GM12872 (cell line): ENCODE measurements at regions not wholly inside any gene's neighbourhood (a gene's known extent, or its start where the extent isn't known, plus 50 kb on each side); places are given as distances from the start of the nearest gene placed in this dataset.

Experiments used
- TF ChIP-seq, protein P1 (sequence below): IDR thresholded peaks from 3 replicates; pipeline ENCODE4 v1.5.1; 2011; ENCODE audit warnings: low read depth, mild to moderate bottlenecking, low read length, moderate library complexity; ENCODE audit not compliant: insufficient read depth

DNA sequence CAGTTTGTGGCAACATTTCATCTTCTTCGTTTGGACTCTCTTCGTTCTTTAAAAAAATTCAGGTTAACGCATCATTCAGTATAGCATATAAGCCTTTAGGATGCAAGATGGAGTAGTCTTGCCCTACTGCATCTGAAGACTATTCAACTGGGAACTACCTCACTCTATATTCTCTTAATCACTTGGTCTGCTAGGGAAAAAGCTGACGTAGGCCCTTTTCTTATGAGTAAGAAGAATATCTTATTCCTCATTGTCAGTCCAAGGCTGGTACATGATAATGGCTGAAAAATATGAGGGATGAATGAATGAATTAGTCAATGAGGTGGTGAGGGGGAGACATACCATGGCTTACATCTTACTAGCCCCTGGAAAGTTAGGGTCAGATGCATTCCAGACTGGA lies 294.2 kb downstream of the GPATCH2 start:
- TF ChIP-seq, protein P1, sequence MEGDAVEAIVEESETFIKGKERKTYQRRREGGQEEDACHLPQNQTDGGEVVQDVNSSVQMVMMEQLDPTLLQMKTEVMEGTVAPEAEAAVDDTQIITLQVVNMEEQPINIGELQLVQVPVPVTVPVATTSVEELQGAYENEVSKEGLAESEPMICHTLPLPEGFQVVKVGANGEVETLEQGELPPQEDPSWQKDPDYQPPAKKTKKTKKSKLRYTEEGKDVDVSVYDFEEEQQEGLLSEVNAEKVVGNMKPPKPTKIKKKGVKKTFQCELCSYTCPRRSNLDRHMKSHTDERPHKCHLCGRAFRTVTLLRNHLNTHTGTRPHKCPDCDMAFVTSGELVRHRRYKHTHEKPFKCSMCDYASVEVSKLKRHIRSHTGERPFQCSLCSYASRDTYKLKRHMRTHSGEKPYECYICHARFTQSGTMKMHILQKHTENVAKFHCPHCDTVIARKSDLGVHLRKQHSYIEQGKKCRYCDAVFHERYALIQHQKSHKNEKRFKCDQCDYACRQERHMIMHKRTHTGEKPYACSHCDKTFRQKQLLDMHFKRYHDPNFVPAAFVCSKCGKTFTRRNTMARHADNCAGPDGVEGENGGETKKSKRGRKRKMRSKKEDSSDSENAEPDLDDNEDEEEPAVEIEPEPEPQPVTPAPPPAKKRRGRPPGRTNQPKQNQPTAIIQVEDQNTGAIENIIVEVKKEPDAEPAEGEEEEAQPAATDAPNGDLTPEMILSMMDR: no peak

DNA sequence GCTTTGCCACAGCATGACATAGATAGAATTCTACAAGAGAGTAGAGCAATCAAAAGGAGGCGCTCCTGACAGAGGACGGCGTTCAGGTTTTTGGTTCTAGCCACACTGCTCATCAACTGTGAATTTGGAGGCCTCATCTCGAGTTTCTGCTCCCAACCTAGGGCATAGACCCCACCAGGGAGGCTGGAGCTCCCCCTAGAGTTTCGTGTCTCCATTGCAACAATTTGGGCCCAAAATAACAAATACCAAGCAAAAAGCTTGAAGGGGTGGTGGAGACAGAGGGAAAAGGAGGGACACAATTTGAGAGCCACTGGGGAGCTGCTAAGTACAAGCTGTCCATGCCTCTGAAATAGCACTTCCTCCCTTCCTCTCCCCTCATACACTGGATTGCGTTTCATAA lies 297.0 kb downstream of the GPATCH2 start:
- TF ChIP-seq, protein P1: peak; percentile 73

DNA sequence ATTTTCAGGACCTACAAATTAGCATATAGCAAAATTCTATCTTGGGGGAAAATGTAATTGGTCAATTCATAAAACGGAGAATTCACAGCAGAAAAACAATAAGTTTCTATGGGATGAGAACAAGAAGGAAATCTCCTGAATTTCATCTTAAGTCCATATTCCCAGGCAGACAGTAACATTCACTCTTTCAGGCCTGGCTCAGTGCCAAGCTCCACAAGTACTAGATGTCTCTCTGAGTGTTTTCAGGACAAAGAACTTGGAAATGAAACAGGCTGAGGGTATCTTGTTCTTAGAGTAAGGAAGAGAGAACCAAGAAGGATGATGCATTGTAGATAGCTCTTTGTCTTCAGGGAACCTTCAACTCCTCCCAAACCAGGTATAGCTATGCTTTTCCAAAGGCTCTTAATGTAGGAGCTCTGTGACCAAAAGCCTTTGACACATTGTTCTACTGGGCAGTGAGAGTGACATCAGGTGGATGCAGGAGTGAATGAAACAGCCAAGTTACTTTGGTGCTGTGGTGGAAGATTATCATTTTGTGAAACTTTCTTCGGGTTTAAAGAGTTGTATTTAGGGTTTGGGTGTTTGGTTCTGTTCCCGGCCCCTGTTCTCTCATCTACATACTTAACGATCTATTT lies 298.3 kb downstream of the GPATCH2 start:
- TF ChIP-seq, protein P1: no peak

DNA sequence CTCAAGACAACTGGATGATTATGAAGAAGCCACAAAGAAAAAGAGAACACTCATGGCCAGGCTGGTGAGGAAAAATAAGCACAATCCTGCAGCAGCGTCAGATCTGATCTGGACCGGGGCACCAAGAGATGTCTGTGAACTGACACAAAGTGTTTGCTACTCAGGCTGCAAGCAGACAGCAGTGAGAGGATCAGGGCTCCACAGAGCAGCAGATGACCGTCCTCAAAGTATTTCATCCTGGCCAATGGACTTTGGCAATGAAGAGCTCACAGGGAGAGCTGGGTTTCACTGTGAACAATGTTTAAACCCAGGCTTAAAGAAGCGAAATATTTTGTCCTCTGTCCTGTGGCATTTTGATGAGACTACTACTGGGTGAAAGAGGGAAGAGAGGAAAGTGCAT lies 299.2 kb downstream of the GPATCH2 start:
- TF ChIP-seq, protein P1: no peak

DNA sequence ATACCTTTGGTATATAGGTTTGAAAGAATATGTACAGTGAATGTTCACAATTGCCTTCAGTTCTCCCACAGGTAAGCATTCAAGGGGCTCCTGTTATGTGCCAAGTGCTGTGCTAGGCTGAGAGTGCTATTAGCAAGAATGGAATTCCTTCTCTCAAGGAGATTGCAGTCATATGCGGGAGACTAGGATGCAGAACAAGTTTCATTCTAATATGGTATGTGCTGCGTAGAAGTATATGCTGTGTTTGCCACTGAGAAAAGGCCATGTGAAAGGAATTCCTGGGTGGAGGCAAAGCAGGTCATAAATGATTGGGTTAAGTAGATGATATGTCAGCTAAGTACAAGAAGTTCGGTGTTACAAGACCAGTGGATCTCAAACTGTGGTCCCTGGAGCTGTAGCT lies 303.0 kb downstream of the GPATCH2 start:
- TF ChIP-seq, protein P1: no peak

DNA sequence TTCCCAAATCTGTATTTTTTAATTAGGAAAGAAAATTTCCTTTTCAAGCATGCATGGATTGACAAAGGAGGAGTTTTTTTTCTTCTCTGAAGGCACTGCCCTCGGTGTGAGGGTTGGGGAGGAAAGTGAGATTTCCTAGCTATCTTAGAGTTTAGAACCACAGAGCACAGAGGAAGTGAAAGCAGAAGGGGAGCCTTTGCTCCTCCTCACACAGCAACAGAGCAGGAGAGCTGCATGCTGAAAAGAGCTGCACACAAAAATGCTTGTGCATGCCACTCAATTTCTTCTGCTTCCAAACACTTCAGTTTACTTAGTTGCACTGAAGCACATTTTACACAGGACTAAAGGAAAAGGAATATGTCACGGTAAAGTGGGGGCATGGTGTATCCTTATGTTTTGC lies 308.1 kb downstream of the GPATCH2 start:
- TF ChIP-seq, protein P1: no peak

DNA sequence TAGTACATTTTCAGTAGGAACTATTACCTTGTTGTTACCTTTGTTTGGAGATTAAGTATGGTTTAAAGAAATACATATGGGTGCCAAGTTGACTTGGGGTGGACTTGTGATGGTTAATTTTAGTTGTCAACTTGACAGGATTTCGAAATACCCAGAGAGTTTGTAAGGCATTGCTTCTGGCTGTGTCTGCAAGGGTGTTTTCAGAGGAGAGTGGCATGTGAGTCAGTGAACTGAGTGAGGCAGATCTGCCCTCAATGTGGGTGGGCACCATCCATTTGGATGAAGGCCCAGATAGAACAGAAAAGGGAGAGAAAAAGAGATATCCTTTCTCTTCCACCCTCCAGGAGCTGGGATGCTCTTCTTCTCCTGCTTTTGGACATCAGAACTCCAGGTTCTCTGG lies 315.5 kb downstream of the GPATCH2 start:
- TF ChIP-seq, protein P1: no peak
